Tibial artery (tissue), 4 donors: ENCODE measurements at regions not wholly inside any gene's neighbourhood (a gene's known extent, or its start where the extent isn't known, plus 50 kb on each side); places are given as distances from the start of the nearest gene placed in this dataset.

Experiments
- DNase-seq, 2 donors: peaks; one replicate each; pipeline ENCODE4 v3.0.0-alpha.2; 2019
- H3K27ac ChIP-seq, 2 donors: fragments of 200-600 bp; sonication (generic) in 1 of 2; 1 replicate in 1 of 2; 2 replicates in 1 of 2; pipeline ENCODE4 v1.5.1; 2018 to 2019; ENCODE audit warnings: mild to moderate bottlenecking in 1 of 2
- H3K27me3 ChIP-seq, 2 donors: fragments of 200-600 bp; sonication (generic) in 1 of 2; one replicate each; pipeline versions ENCODE4 v1.5.1 to v1.6.0; 2016 to 2019
- H3K36me3 ChIP-seq, 3 donors: fragments of 200-600 bp; sonication (generic) in 2 of 3; one replicate each; pipeline ENCODE4 v1.5.1; 2016 to 2019; ENCODE audit warnings: mild to moderate bottlenecking in 2 of 3
- H3K4me1 ChIP-seq, 4 donors: fragments of 200-600 bp; sonication (generic) in 2 of 4; 1 replicate in 3 of 4; 2 replicates in 1 of 4; pipeline ENCODE4 v1.5.1; 2016 to 2019
- H3K4me3 ChIP-seq, 2 donors: fragments of 200-600 bp; sonication (generic) in 1 of 2; 1 replicate in 1 of 2; 2 replicates in 1 of 2; pipeline ENCODE4 v1.5.1; 2018 to 2019; ENCODE audit warnings: mild to moderate bottlenecking in 2 of 2
- H3K9me3 ChIP-seq, 3 donors: fragments of 200-600 bp; sonication (generic) in 1 of 3; one replicate each; pipeline ENCODE4 v1.5.1; 2016 to 2019
- intact Hi-C: fragments of 100-400 bp; cut with DNase I; formaldehyde crosslinking; loops from one replicate; pipeline ENCODE4 v1.15.0; 2023; ENCODE audit warnings: low total_unique reads
- TF ChIP-seq, protein P1 (sequence below), 2 experiments: fragments of 200-600 bp in 1 of 2; fragments of 450-650 bp in 1 of 2; IDR thresholded peaks; one replicate each; pipeline ENCODE4 v1.5.1; 2017 to 2019; ENCODE audit warnings: antibody characterized with exemption in 2 of 2, mild to moderate bottlenecking in 1 of 2, moderate library complexity in 1 of 2

- no peak for DNase-seq
- no peaks in the 10 kb centered on the region for H3K4me1 ChIP-seq
- no peak overlapping the region for H3K4me3 ChIP-seq
- no peak overlapping the region for H3K27ac ChIP-seq
- H3K36me3 ChIP-seq, result no peaks in the 10 kb centered on the region
- TF ChIP-seq, protein P1, sequence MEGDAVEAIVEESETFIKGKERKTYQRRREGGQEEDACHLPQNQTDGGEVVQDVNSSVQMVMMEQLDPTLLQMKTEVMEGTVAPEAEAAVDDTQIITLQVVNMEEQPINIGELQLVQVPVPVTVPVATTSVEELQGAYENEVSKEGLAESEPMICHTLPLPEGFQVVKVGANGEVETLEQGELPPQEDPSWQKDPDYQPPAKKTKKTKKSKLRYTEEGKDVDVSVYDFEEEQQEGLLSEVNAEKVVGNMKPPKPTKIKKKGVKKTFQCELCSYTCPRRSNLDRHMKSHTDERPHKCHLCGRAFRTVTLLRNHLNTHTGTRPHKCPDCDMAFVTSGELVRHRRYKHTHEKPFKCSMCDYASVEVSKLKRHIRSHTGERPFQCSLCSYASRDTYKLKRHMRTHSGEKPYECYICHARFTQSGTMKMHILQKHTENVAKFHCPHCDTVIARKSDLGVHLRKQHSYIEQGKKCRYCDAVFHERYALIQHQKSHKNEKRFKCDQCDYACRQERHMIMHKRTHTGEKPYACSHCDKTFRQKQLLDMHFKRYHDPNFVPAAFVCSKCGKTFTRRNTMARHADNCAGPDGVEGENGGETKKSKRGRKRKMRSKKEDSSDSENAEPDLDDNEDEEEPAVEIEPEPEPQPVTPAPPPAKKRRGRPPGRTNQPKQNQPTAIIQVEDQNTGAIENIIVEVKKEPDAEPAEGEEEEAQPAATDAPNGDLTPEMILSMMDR (IDR thresholded peaks at IDR 0.05), result no peak
- H3K9me3 ChIP-seq, result no peaks in the 10 kb centered on the region
- intact Hi-C loops, result no loop called here
- peaks cover 0 to 7% of the 10 kb centered on the region in 2 donors for H3K27me3 ChIP-seq
Measured at GRCh38 chr7:152486968-152487367, 51.2 kb upstream of the KMT2C start.

GRCh38 chr7:152485826-152486225 lies 50.0 kb upstream of the KMT2C start:
- DNase-seq, result no peak
- no peaks in the 10 kb centered on the region for H3K4me1 ChIP-seq
- no peak overlapping the region for H3K27ac ChIP-seq
- TF ChIP-seq, protein P1 (IDR thresholded peaks at IDR 0.05), result no peak
- H3K27me3 ChIP-seq, result peaks cover 0 to 5% of the 10 kb centered on the region in 2 donors
- H3K36me3 ChIP-seq, result no peaks in the 10 kb centered on the region
- intact Hi-C loops, result no loop called here
- no peak overlapping the region for H3K4me3 ChIP-seq
- H3K9me3 ChIP-seq, result no peaks in the 10 kb centered on the region
